Astrocyte (in vitro differentiated cells and primary cell): ENCODE measurements at regions not wholly inside any gene's neighbourhood (a gene's known extent, or its start where the extent isn't known, plus 50 kb on each side); places are given as distances from the start of the nearest gene placed in this dataset.

ENCODE experiments used
- DNase-seq: peaks from one replicate; pipeline ENCODE4 v3.0.0-alpha.2; 2010; ENCODE audit warnings: low read depth
- FAIRE-seq: peaks from 2 replicates; lab custom pipeline; 2011; peaks lifted over from hg19 to GRCh38; lab: Jason Lieb, UNC
- H2AFZ ChIP-seq: 2 replicates; pipeline ENCODE4 v1.6.0; 2012; ENCODE audit warnings: low read depth, low read length, inconsistent platforms
- H3K27ac ChIP-seq: 2 replicates; pipeline ENCODE4 v1.5.1; 2011; ENCODE audit warnings: low read depth, low read length, inconsistent platforms
- H3K27me3 ChIP-seq: 2 replicates; pipeline ENCODE4 v1.6.0; 2011; ENCODE audit warnings: low read length, inconsistent platforms; ENCODE audit not compliant: insufficient read depth
- H3K36me3 ChIP-seq: 2 replicates; pipeline ENCODE4 v1.5.1; 2011; ENCODE audit warnings: low read length, inconsistent platforms; ENCODE audit not compliant: insufficient read depth
- H3K4me1 ChIP-seq: 2 replicates; pipeline ENCODE4 v1.5.1; 2011; ENCODE audit warnings: low read length, inconsistent platforms; ENCODE audit not compliant: insufficient read depth
- H3K4me2 ChIP-seq: 2 replicates; pipeline ENCODE4 v1.6.0; 2012; ENCODE audit warnings: low read length, inconsistent platforms
- H3K4me3 ChIP-seq: 2 replicates; pipeline ENCODE4 v1.5.1; 2011; ENCODE audit warnings: low read depth, mild to moderate bottlenecking, low read length, inconsistent platforms; ENCODE audit not compliant: insufficient read depth
- H3K79me2 ChIP-seq: 2 replicates; pipeline ENCODE4 v1.6.0; 2012; ENCODE audit warnings: mild to moderate bottlenecking, low read length, inconsistent platforms; ENCODE audit not compliant: insufficient read depth
- H3K9ac ChIP-seq: 2 replicates; pipeline ENCODE4 v1.6.0; 2012; ENCODE audit warnings: mild to moderate bottlenecking, low read length, inconsistent platforms
- H3K9me3 ChIP-seq: 2 replicates; pipeline ENCODE4 v1.5.1; 2012; ENCODE audit warnings: low read depth, mild to moderate bottlenecking, low read length, inconsistent platforms; ENCODE audit not compliant: insufficient read depth
- H4K20me1 ChIP-seq: 2 replicates; pipeline ENCODE4 v1.6.0; 2012; ENCODE audit warnings: low read length, inconsistent platforms; ENCODE audit not compliant: insufficient read depth
- H3K27ac Mint-ChIP-seq: one replicate; pipeline ENCODE4 v1.8.0; 2021; ENCODE audit warnings: mild to moderate bottlenecking, mixed read lengths; ENCODE audit not compliant: unreplicated experiment
- H3K27me3 Mint-ChIP-seq: one replicate; pipeline ENCODE4 v1.8.0; 2021; ENCODE audit warnings: low read depth, mixed read lengths; ENCODE audit not compliant: unreplicated experiment
- H3K36me3 Mint-ChIP-seq: one replicate; pipeline ENCODE4 v1.8.0; 2021; ENCODE audit warnings: low read depth, mixed read lengths; ENCODE audit not compliant: unreplicated experiment
- H3K4me1 Mint-ChIP-seq: one replicate; pipeline ENCODE4 v1.8.0; 2021; ENCODE audit warnings: low read depth, mixed read lengths; ENCODE audit not compliant: unreplicated experiment
- H3K4me3 Mint-ChIP-seq: one replicate; pipeline ENCODE4 v1.8.0; 2021; ENCODE audit warnings: mild to moderate bottlenecking, moderate library complexity, mixed read lengths; ENCODE audit not compliant: unreplicated experiment
- H3K9me3 Mint-ChIP-seq: one replicate; pipeline ENCODE4 v1.8.0; 2021; ENCODE audit warnings: mild to moderate bottlenecking, mixed read lengths; ENCODE audit not compliant: unreplicated experiment
- EZH2 ChIP-seq: IDR thresholded peaks from 2 replicates; pipeline ENCODE4 v1.6.1; 2012; ENCODE audit warnings: mild to moderate bottlenecking, low read length, inconsistent platforms; ENCODE audit not compliant: insufficient read depth
- TF ChIP-seq, protein P1 (sequence below): IDR thresholded peaks from 2 replicates; pipeline ENCODE4 v1.5.1; 2011; ENCODE audit warnings: low read depth, mild to moderate bottlenecking, inconsistent platforms, low read length, moderate library complexity; ENCODE audit not compliant: insufficient read depth

DNA sequence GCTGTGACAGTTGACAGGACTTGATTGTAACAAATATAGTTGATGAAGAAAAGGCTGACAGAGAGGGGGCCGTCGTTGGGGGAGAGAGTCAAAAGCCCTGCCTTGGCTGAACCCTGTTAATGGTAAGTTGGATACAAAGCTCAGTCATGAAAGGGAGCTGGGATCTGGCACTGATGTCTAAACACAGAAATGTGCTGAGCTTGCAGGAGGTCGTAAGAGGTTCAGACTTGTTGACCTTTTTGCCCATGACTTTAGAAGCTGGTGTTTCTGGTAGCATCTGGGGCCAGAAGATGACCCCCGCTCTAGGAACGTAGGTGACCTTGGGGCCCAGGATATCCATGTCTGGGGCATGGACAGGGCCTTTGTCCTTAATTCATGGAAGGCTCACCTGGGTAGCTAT, 294.7 kb downstream of the TCF7L2 start:
- no peak overlapping the region for H3K27ac Mint-ChIP-seq
- Histone ChIP-seq H3K4me3 (no peak overlapping the region), H3K9me3 (no peaks in the 10 kb centered on the region), H3K27ac (no peak overlapping the region), H3K4me2 (no peak overlapping the region), H3K9ac (no peak overlapping the region), H3K27me3 (peaks cover 21% of the 10 kb centered on the region), H4K20me1 (no peaks in the 10 kb centered on the region), H3K36me3 (no peaks in the 10 kb centered on the region), H2AFZ (no peak overlapping the region), H3K4me1 (no peaks in the 10 kb centered on the region), H3K79me2 (no peaks in the 10 kb centered on the region)
- TF ChIP-seq, protein P1, sequence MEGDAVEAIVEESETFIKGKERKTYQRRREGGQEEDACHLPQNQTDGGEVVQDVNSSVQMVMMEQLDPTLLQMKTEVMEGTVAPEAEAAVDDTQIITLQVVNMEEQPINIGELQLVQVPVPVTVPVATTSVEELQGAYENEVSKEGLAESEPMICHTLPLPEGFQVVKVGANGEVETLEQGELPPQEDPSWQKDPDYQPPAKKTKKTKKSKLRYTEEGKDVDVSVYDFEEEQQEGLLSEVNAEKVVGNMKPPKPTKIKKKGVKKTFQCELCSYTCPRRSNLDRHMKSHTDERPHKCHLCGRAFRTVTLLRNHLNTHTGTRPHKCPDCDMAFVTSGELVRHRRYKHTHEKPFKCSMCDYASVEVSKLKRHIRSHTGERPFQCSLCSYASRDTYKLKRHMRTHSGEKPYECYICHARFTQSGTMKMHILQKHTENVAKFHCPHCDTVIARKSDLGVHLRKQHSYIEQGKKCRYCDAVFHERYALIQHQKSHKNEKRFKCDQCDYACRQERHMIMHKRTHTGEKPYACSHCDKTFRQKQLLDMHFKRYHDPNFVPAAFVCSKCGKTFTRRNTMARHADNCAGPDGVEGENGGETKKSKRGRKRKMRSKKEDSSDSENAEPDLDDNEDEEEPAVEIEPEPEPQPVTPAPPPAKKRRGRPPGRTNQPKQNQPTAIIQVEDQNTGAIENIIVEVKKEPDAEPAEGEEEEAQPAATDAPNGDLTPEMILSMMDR = no peak
- no peak for TF ChIP-seq EZH2
- peaks cover 33% of the 10 kb centered on the region for H3K27me3 Mint-ChIP-seq
- no peaks in the 10 kb centered on the region for H3K9me3 Mint-ChIP-seq
- DNase-seq (no peak), FAIRE-seq (no peak)
- H3K36me3 Mint-ChIP-seq = no peaks in the 10 kb centered on the region
- no peaks in the 10 kb centered on the region for H3K4me1 Mint-ChIP-seq
- H3K4me3 Mint-ChIP-seq = no peak overlapping the region

DNA sequence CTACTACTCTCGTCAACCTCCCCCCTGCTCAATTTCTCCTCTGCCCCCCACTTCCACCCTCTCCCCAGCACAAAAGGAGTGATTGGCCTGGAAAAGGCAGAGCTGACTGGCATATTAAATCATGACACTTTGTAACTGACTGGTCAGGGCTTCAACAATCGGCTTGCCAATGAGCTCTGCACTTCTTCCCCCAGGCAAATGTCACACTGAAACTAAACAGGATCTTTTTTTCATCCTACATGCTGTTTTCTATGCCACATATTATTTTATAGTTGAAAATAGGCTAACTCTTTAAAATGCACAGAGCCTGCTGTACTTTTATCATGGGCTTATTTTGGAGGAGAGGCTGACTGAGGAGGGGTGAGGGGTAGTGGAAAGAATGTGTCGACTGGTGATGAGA, 295.2 kb downstream of the TCF7L2 start:
- TF ChIP-seq, protein P1 = no peak
- TF ChIP-seq EZH2 = no peak
- H3K27ac Mint-ChIP-seq = no peak overlapping the region
- FAIRE-seq = no peak

DNA sequence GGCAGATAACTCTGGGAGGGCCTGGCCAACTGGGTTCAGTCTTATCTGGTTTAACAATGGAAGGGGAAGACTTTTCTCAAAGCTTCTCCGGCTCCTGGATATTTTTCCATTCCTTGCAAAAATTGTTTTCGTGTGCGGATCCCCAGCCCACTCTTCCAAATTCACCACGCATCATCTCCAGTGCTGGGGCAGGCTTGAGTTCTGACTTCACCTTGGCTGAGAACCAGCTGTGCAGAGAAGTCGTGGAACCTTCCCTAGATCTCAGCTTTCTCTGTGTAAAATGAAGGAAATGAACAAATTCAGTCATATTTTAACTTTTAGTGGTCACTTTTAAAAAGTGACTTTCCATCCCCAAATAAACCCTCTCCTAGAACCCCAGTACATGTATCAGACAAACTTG, 297.0 kb downstream of the TCF7L2 start:
- Histone ChIP-seq H3K4me3 (no peak overlapping the region), H3K9me3 (no peaks in the 10 kb centered on the region), H3K27ac (no peak overlapping the region), H3K4me2 (no peak overlapping the region), H2AFZ (no peak overlapping the region), H4K20me1 (no peaks in the 10 kb centered on the region), H3K9ac (no peak overlapping the region), H3K4me1 (no peaks in the 10 kb centered on the region), H3K27me3 (peaks cover 26% of the 10 kb centered on the region), H3K79me2 (no peaks in the 10 kb centered on the region), H3K36me3 (no peaks in the 10 kb centered on the region)
- H3K36me3 Mint-ChIP-seq = no peaks in the 10 kb centered on the region
- no peaks in the 10 kb centered on the region for H3K4me1 Mint-ChIP-seq
- no peak for TF ChIP-seq EZH2
- TF ChIP-seq, protein P1 = no peak
- DNase-seq (no peak), FAIRE-seq (no peak)
- H3K9me3 Mint-ChIP-seq = no peaks in the 10 kb centered on the region
- H3K27me3 Mint-ChIP-seq = peaks cover 31% of the 10 kb centered on the region
- H3K4me3 Mint-ChIP-seq = no peak overlapping the region
- no peak overlapping the region for H3K27ac Mint-ChIP-seq

More for the DNA sequence above, 295.2 kb downstream of the TCF7L2 start:
- Mint-ChIP-seq H3K4me1 (no peaks in the 10 kb centered on the region), H3K27me3 (peaks cover 29% of the 10 kb centered on the region), H3K36me3 (no peaks in the 10 kb centered on the region), H3K4me3 (no peak overlapping the region), H3K9me3 (no peaks in the 10 kb centered on the region)
- no peaks in the 10 kb centered on the region for H3K9me3 ChIP-seq
- H3K79me2 ChIP-seq = no peaks in the 10 kb centered on the region
- no peak for DNase-seq
- H3K9ac ChIP-seq = no peak overlapping the region
- no peak overlapping the region for H3K4me2 ChIP-seq
- no peaks in the 10 kb centered on the region for H4K20me1 ChIP-seq
- peaks cover 16% of the 10 kb centered on the region for H3K27me3 ChIP-seq
- no peak overlapping the region for H3K27ac ChIP-seq
- H3K36me3 ChIP-seq = no peaks in the 10 kb centered on the region
- H3K4me1 ChIP-seq = no peaks in the 10 kb centered on the region
- no peak overlapping the region for H2AFZ ChIP-seq
- no peak overlapping the region for H3K4me3 ChIP-seq
